C4-2B (cell line): ENCODE measurements at regions not wholly inside any gene's neighbourhood (a gene's known extent, or its start where the extent isn't known, plus 50 kb on each side); places are given as distances from the start of the nearest gene placed in this dataset.

Experiments used
- ZFX ChIP-seq: fragments of 450-650 bp; IDR thresholded peaks from 2 replicates; pipeline ENCODE4 v1.6.1; 2017
- TF ChIP-seq, protein P1 (sequence below): fragments of 450-650 bp; conservative IDR thresholded peaks from 2 replicates; pipeline ENCODE4 v1.5.1; 2017; ENCODE audit warnings: mild to moderate bottlenecking

DNA sequence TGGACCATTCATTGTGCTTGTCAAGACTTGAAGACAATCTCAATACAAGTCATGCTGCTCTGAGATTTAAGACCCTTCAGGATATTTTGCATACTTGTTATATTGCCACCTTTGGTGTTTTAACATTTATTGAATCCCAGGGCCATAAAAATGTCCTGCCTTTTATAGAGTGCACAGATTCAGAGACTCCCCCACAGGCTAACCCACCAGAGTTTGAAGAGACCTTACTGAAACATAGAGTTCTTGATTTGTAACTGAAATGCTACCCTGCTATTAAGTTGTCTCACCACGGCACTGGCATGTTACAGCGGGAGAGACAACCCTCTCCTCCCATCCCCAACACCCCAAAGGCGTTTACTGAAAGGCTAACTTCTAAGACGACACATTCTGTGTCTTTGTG, 313.9 kb upstream of the USP24 start:
- TF ChIP-seq, protein P1, sequence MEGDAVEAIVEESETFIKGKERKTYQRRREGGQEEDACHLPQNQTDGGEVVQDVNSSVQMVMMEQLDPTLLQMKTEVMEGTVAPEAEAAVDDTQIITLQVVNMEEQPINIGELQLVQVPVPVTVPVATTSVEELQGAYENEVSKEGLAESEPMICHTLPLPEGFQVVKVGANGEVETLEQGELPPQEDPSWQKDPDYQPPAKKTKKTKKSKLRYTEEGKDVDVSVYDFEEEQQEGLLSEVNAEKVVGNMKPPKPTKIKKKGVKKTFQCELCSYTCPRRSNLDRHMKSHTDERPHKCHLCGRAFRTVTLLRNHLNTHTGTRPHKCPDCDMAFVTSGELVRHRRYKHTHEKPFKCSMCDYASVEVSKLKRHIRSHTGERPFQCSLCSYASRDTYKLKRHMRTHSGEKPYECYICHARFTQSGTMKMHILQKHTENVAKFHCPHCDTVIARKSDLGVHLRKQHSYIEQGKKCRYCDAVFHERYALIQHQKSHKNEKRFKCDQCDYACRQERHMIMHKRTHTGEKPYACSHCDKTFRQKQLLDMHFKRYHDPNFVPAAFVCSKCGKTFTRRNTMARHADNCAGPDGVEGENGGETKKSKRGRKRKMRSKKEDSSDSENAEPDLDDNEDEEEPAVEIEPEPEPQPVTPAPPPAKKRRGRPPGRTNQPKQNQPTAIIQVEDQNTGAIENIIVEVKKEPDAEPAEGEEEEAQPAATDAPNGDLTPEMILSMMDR = no peak
- TF ChIP-seq ZFX = no peak
